ENCODE measurements at regions not wholly inside any gene's neighbourhood (a gene's known extent, or its start where the extent isn't known, plus 50 kb on each side); places are given as distances from the start of the nearest gene placed in this dataset.

- TF ChIP-seq CTCF (IDR thresholded peaks at IDR 0.05; ENCODE audit: extremely low read depth, missing control alignments): no peak
- no peak for DNase-seq (ENCODE audit: low spot score)
These were observed 431.1 kb upstream of the KLF6 start for GRCh38 chr10:4215963-4216575.

GRCh38 chr10:4215485-4215884, 430.5 kb upstream of the KLF6 start:
- no peak for DNase-seq (ENCODE audit: low spot score)
- no peak for TF ChIP-seq CTCF (IDR thresholded peaks at IDR 0.05; ENCODE audit: extremely low read depth, missing control alignments)

GRCh38 chr10:4214908-4215307, 429.9 kb upstream of the KLF6 start:
- DNase-seq (ENCODE audit: low spot score): no peak
- TF ChIP-seq CTCF (IDR thresholded peaks at IDR 0.05; ENCODE audit: extremely low read depth, missing control alignments): no peak

- DNase-seq (ENCODE audit: low spot score): no peak
These were observed 428.4 kb upstream of the KLF6 start for GRCh38 chr10:4213441-4213840.

GRCh38 chr10:4212111-4212630, 427.2 kb upstream of the KLF6 start:
- no peak for DNase-seq (ENCODE audit: low spot score)
- TF ChIP-seq CTCF (IDR thresholded peaks at IDR 0.05; ENCODE audit: extremely low read depth, missing control alignments): no peak

More at GRCh38 chr10:4213441-4213840, 428.4 kb upstream of the KLF6 start:
- TF ChIP-seq CTCF (IDR thresholded peaks at IDR 0.05; ENCODE audit: extremely low read depth, missing control alignments): no peak

- TF ChIP-seq CTCF (IDR thresholded peaks at IDR 0.05; ENCODE audit: extremely low read depth, missing control alignments): no peak
- no peak for DNase-seq (ENCODE audit: low spot score)
These were observed 423.5 kb upstream of the KLF6 start for GRCh38 chr10:4208499-4208898.

GRCh38 chr10:4205113-4205512, 420.1 kb upstream of the KLF6 start:
- no peak for DNase-seq (ENCODE audit: low spot score)
- no peak for TF ChIP-seq CTCF (IDR thresholded peaks at IDR 0.05; ENCODE audit: extremely low read depth, missing control alignments)

All from GM20000 (cell line).